IMR-90 (cell line): ENCODE measurements at regions not wholly inside any gene's neighbourhood (a gene's known extent, or its start where the extent isn't known, plus 50 kb on each side); places are given as distances from the start of the nearest gene placed in this dataset.

ENCODE experiments used
- ATAC-seq: fragments of 200-7000 bp; cut with Tn5 transposase; 2 replicates; pipeline ENCODE4 v1.9.1; 2020; ENCODE audit warnings: low read depth, mild to moderate bottlenecking, moderate library complexity
- BruUV-seq: library from RNA; stranded (reverse); fragments of 400-500 nt; replicated peaks from 2 replicates; lab custom pipeline; 2021; lab: Mats Ljungman, UMichigan
- CTCF ChIA-PET: fragments of 300-600 bp; formaldehyde crosslinking; extraction: SDS; loops from one replicate; lab custom pipeline; 2021; ENCODE audit warnings: antibody characterized with exemption; lab: Yijun Ruan, JAX
- POLR2A ChIA-PET: fragments of 300-600 bp; sonication (Branson Sonifier 250); formaldehyde crosslinking; loops from one replicate; lab custom pipeline; 2022; ENCODE audit warnings: antibody characterized with exemption; ENCODE audit not compliant: unreplicated experiment; lab: Charles Lee
- DNase-seq: peaks from one replicate; pipeline ENCODE4 v3.0.0; 2013
- H2AFZ ChIP-seq: replicated peaks from 2 replicates; pipeline ENCODE3; 2013; ENCODE audit warnings: low read length, mild to moderate bottlenecking; ENCODE audit not compliant: poor library complexity
- H2AK5ac ChIP-seq: 2 replicates; pipeline ENCODE4 v1.6.1; 2013; ENCODE audit warnings: low read depth, low read length, inconsistent platforms
- H2AK9ac ChIP-seq: replicated peaks from 2 replicates; pipeline ENCODE3; 2013; ENCODE audit warnings: mild to moderate bottlenecking, low read depth, low read length, moderate library complexity; ENCODE audit not compliant: poor library complexity
- H2BK120ac ChIP-seq: 2 replicates; pipeline ENCODE4 v1.6.1; 2013; ENCODE audit warnings: low read depth, low read length, inconsistent platforms
- H2BK15ac ChIP-seq: 3 replicates; pipeline ENCODE4 v1.6.1; 2013; ENCODE audit warnings: low read depth, low read length, inconsistent platforms
- H2BK20ac ChIP-seq: 2 replicates; pipeline ENCODE4 v1.6.1; 2013; ENCODE audit warnings: low read depth, mild to moderate bottlenecking, inconsistent platforms, low read length, moderate library complexity
- H2BK5ac ChIP-seq: 2 replicates; pipeline ENCODE4 v1.6.1; 2013; ENCODE audit warnings: mild to moderate bottlenecking, low read depth, low read length, inconsistent platforms; ENCODE audit not compliant: poor library complexity, severe bottlenecking
- H3K14ac ChIP-seq: replicated peaks from 2 replicates; pipeline ENCODE4 v1.6.1; 2013; ENCODE audit warnings: low read depth, low read length, inconsistent platforms
- H3K18ac ChIP-seq: 2 replicates; pipeline ENCODE4 v1.6.1; 2013; ENCODE audit warnings: low read depth, low read length, control low read depth
- H3K23ac ChIP-seq: 2 replicates; pipeline ENCODE4 v1.6.1; 2013; ENCODE audit warnings: low read depth, low read length, inconsistent platforms
- H3K27ac ChIP-seq: 2 replicates; pipeline ENCODE4 v1.5.1; 2013; ENCODE audit warnings: mild to moderate bottlenecking, control low read depth, low read length; ENCODE audit not compliant: insufficient read depth
- H3K27me3 ChIP-seq: 2 replicates; pipeline ENCODE4 v1.6.1; 2013; ENCODE audit warnings: low read length; ENCODE audit not compliant: control insufficient read depth, insufficient read depth
- H3K36me3 ChIP-seq: 2 replicates; pipeline ENCODE4 v1.6.1; 2013; ENCODE audit warnings: low read length, mixed read lengths; ENCODE audit not compliant: control insufficient read depth, insufficient read depth
- H3K4ac ChIP-seq: 2 replicates; pipeline ENCODE4 v1.6.1; 2013; ENCODE audit warnings: low read depth, low read length, inconsistent platforms
- H3K4me1 ChIP-seq: 2 replicates; pipeline ENCODE4 v1.6.1; 2013; ENCODE audit warnings: low read length, mixed read lengths; ENCODE audit not compliant: control insufficient read depth, insufficient read depth
- H3K4me2 ChIP-seq: 2 replicates; pipeline ENCODE4 v1.6.1; 2013; ENCODE audit warnings: low read depth, mild to moderate bottlenecking, control low read depth, low read length, moderate library complexity
- H3K4me3 ChIP-seq: 2 replicates; pipeline ENCODE4 v1.5.1; 2013; ENCODE audit warnings: low read depth, mild to moderate bottlenecking, control low read depth, low read length, moderate library complexity; ENCODE audit not compliant: insufficient read depth
- H3K56ac ChIP-seq: 2 replicates; pipeline ENCODE4 v1.6.1; 2013; ENCODE audit warnings: low read length, inconsistent platforms; ENCODE audit not compliant: insufficient read depth; ENCODE audit errors: extremely low read depth
- H3K79me1 ChIP-seq, 2 experiments: 2 replicates each; pipeline ENCODE4 v1.6.1; 2013; ENCODE audit warnings: low read length in 2 of 2, inconsistent platforms in 1 of 2, low read depth in 1 of 2
- H3K9ac ChIP-seq: 2 replicates; pipeline ENCODE4 v1.6.1; 2013; ENCODE audit warnings: low read depth, low read length, control low read depth
- H3K9me1 ChIP-seq: 2 replicates; pipeline ENCODE4 v1.6.1; 2013; ENCODE audit warnings: low read length, inconsistent platforms; ENCODE audit not compliant: insufficient read depth
- H3K9me3 ChIP-seq: 2 replicates; pipeline ENCODE4 v1.6.1; 2013; ENCODE audit warnings: low read length; ENCODE audit not compliant: control insufficient read depth, insufficient read depth
- H4K20me1 ChIP-seq: 2 replicates; pipeline ENCODE4 v1.6.1; 2013; ENCODE audit warnings: low read length, inconsistent platforms; ENCODE audit not compliant: insufficient read depth
- H4K5ac ChIP-seq: 2 replicates; pipeline ENCODE4 v1.6.1; 2013; ENCODE audit warnings: mild to moderate bottlenecking, low read depth, low read length, control low read depth
- H4K8ac ChIP-seq, 2 experiments: 2 replicates each; pipeline ENCODE4 v1.6.1; 2013; ENCODE audit warnings: low read depth in 2 of 2, low read length in 2 of 2, control low read depth in 1 of 2, inconsistent platforms in 1 of 2
- H4K91ac ChIP-seq: 2 replicates; pipeline ENCODE4 v1.6.1; 2013; ENCODE audit warnings: low read depth, low read length, inconsistent platforms; ENCODE audit not compliant: insufficient read depth
- BHLHE40 ChIP-seq: fragments of 150-350 bp; IDR thresholded peaks from 2 replicates; pipeline ENCODE4 v1.6.1; 2016; ENCODE audit warnings: mild to moderate bottlenecking, low read depth, low read length
- CHD1 ChIP-seq: IDR thresholded peaks from 2 replicates; pipeline ENCODE4 v1.6.1; 2012; ENCODE audit warnings: low read depth, low read length, improper control_type of control experiment
- MAFK ChIP-seq: IDR thresholded peaks from 2 replicates; pipeline ENCODE4 v1.6.1; 2012; ENCODE audit warnings: low read depth, low read length, improper control_type of control experiment
- MXI1 ChIP-seq: IDR thresholded peaks from 2 replicates; pipeline ENCODE4 v1.6.1; 2012; ENCODE audit warnings: low read depth, mild to moderate bottlenecking, low read length, moderate library complexity, borderline replicate concordance
- POLR2A ChIP-seq: IDR thresholded peaks from 2 replicates; pipeline ENCODE4 v1.6.1; 2012; ENCODE audit warnings: mild to moderate bottlenecking, low read depth, low read length
- RAD21 ChIP-seq: IDR thresholded peaks from 2 replicates; pipeline ENCODE4 v1.6.1; 2012; ENCODE audit warnings: low read length, improper control_type of control experiment
- WGBS, 2 experiments: methylation state at CpG; one replicate each; pipeline versions ENCODE4 v1.1.5 to v1.1.7; 2013; ENCODE audit warnings: missing lambda C conversion rate in 2 of 2; ENCODE audit not compliant: insufficient read length in 1 of 2; ENCODE audit errors: extremely low coverage in 2 of 2; 5-methylcytosine and 5-hydroxymethylcytosine counted together
- dilution Hi-C: fragments of 300-500 bp; cut with HindIII; formaldehyde crosslinking; loops from one replicate; pipeline ENCODE4 v1.14.3; 2018; ENCODE audit warnings: low sequenced_read_pairs; ENCODE audit not compliant: unreplicated experiment
- in situ Hi-C: fragments of 300-500 bp; cut with MboI; formaldehyde crosslinking; loops from 3 replicates; pipeline ENCODE4 v1.14.3; 2019; ENCODE audit warnings: low sequenced_read_pairs, inconsistent platforms, mixed read lengths
- intact Hi-C: fragments of 100-400 bp; cut with micrococcal nuclease; formaldehyde crosslinking; loops from 2 replicates; pipeline ENCODE4 v1.10.0; 2022
- TF ChIP-seq, protein P1 (sequence below): conservative IDR thresholded peaks from 2 replicates; pipeline ENCODE4 v1.5.1; 2012; ENCODE audit warnings: mild to moderate bottlenecking, low read depth, low read length, improper control_type of control experiment
- TF ChIP-seq, protein P2 (sequence below): fragments of 150-350 bp; IDR thresholded peaks from 2 replicates; pipeline ENCODE4 v1.6.1; 2016; ENCODE audit warnings: low read depth, mild to moderate bottlenecking, low read length, moderate library complexity, borderline replicate concordance

DNA sequence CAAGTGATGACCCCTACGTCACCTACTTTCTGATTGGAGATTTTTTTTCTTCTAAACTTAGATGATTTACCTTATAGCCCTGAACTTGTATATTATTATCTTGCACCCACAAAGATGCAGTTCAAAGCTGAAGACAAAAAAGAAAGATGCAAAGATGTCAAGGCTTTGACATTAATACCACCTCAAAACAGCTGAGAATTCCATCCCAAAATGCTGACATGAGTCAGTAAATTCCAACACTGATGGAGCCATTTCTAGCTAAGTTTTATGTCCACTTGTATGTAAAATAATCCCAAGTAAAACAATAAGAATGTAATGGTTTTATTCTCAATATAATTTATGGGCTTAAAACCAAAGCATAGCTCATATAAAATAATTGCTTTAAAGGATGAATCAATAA, 91.5 kb upstream of the CDH9 start:
- H4K20me1 ChIP-seq = no peaks in the 10 kb centered on the region
- no peak overlapping the region for H3K23ac ChIP-seq
- no TSS peak for BruUV-seq
- no peak overlapping the region for H3K4me3 ChIP-seq
- H2AK9ac ChIP-seq = no peak overlapping the region
- no peak overlapping the region for H2AFZ ChIP-seq
- no peaks in the 10 kb centered on the region for H3K9me3 ChIP-seq
- no peak overlapping the region for H3K9ac ChIP-seq
- no peaks in the 10 kb centered on the region for H3K27me3 ChIP-seq
- POLR2A ChIA-PET = no interaction called here
- ATAC-seq (no peak), DNase-seq (no peak)
- CTCF ChIA-PET = no interaction called here
- H3K4me2 ChIP-seq = no peak overlapping the region
- no peak overlapping the region for H2BK5ac ChIP-seq
- no peak overlapping the region for H2BK20ac ChIP-seq
- no peaks in the 10 kb centered on the region for H3K36me3 ChIP-seq
- H2BK120ac ChIP-seq = no peak overlapping the region
- no peak overlapping the region for H3K56ac ChIP-seq
- intact Hi-C loops = no loop called here
- H3K14ac ChIP-seq = no peak overlapping the region
- TF ChIP-seq CHD1 (no peak), MXI1 (no peak), POLR2A (no peak), BHLHE40 (no peak), MAFK (no peak), RAD21 (no peak)
- TF ChIP-seq, protein P1, sequence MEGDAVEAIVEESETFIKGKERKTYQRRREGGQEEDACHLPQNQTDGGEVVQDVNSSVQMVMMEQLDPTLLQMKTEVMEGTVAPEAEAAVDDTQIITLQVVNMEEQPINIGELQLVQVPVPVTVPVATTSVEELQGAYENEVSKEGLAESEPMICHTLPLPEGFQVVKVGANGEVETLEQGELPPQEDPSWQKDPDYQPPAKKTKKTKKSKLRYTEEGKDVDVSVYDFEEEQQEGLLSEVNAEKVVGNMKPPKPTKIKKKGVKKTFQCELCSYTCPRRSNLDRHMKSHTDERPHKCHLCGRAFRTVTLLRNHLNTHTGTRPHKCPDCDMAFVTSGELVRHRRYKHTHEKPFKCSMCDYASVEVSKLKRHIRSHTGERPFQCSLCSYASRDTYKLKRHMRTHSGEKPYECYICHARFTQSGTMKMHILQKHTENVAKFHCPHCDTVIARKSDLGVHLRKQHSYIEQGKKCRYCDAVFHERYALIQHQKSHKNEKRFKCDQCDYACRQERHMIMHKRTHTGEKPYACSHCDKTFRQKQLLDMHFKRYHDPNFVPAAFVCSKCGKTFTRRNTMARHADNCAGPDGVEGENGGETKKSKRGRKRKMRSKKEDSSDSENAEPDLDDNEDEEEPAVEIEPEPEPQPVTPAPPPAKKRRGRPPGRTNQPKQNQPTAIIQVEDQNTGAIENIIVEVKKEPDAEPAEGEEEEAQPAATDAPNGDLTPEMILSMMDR = no peak
- TF ChIP-seq, protein P2, sequence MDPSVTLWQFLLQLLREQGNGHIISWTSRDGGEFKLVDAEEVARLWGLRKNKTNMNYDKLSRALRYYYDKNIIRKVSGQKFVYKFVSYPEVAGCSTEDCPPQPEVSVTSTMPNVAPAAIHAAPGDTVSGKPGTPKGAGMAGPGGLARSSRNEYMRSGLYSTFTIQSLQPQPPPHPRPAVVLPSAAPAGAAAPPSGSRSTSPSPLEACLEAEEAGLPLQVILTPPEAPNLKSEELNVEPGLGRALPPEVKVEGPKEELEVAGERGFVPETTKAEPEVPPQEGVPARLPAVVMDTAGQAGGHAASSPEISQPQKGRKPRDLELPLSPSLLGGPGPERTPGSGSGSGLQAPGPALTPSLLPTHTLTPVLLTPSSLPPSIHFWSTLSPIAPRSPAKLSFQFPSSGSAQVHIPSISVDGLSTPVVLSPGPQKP = no peak
- no peaks in the 10 kb centered on the region for H3K79me1 ChIP-seq
- no CpG with 5 or more reads among the region's 1 CpG for WGBS, 2 experiments
- no peak overlapping the region for H3K18ac ChIP-seq
- no peaks in the 10 kb centered on the region for H3K9me1 ChIP-seq
- no peak overlapping the region for H4K8ac ChIP-seq
- no peak overlapping the region for H4K91ac ChIP-seq
- no peak overlapping the region for H4K5ac ChIP-seq
- H2BK15ac ChIP-seq = no peak overlapping the region
- H3K4ac ChIP-seq = no peak overlapping the region
- H3K27ac ChIP-seq = no peak overlapping the region
- H2AK5ac ChIP-seq = no peak overlapping the region
- in situ Hi-C loops = no loop called here
- dilution Hi-C loops = no loop called here
- H3K4me1 ChIP-seq = no peaks in the 10 kb centered on the region
